Glutamatergic neuron (in vitro differentiated cells): ENCODE measurements at regions not wholly inside any gene's neighbourhood (a gene's known extent, or its start where the extent isn't known, plus 50 kb on each side); places are given as distances from the start of the nearest gene placed in this dataset.

Experiments
- DNase-seq: peaks from one replicate; pipeline ENCODE4 v3.0.0; 2022
- H3K27ac Mint-ChIP-seq: one replicate; pipeline ENCODE4 v1.8.0; 2020; ENCODE audit warnings: mild to moderate bottlenecking, mixed read lengths, inconsistent platforms; ENCODE audit not compliant: unreplicated experiment
- H3K27me3 Mint-ChIP-seq: one replicate; pipeline ENCODE4 v1.8.0; 2020; ENCODE audit warnings: mild to moderate bottlenecking, moderate library complexity, mixed read lengths, inconsistent platforms; ENCODE audit not compliant: unreplicated experiment
- H3K36me3 Mint-ChIP-seq: one replicate; pipeline ENCODE4 v1.8.0; 2020; ENCODE audit warnings: mild to moderate bottlenecking, mixed read lengths, inconsistent platforms; ENCODE audit not compliant: unreplicated experiment
- H3K4me1 Mint-ChIP-seq: one replicate; pipeline ENCODE4 v1.8.0; 2020; ENCODE audit warnings: mild to moderate bottlenecking, low read depth, mixed read lengths, inconsistent platforms; ENCODE audit not compliant: unreplicated experiment
- H3K4me3 Mint-ChIP-seq: one replicate; pipeline ENCODE4 v1.8.0; 2020; ENCODE audit warnings: mild to moderate bottlenecking, mixed read lengths, inconsistent platforms; ENCODE audit not compliant: unreplicated experiment
- H3K9me3 Mint-ChIP-seq: one replicate; pipeline ENCODE4 v1.8.0; 2020; ENCODE audit warnings: mild to moderate bottlenecking, moderate library complexity, mixed read lengths, inconsistent platforms; ENCODE audit not compliant: unreplicated experiment
- TF ChIP-seq, protein P1 (sequence below): fragments of 200-600 bp; sonication (generic); IDR thresholded peaks from one replicate; pipeline ENCODE4 v1.5.0; 2021; ENCODE audit not compliant: partially characterized antibody, unreplicated experiment

GRCh38 chr6:4509506-4509905, 266.7 kb upstream of the CDYL start:
- Mint-ChIP-seq H3K27me3 (peaks cover 4% of the 10 kb centered on the region), H3K4me3 (no peak overlapping the region), H3K9me3 (peaks cover 4% of the 10 kb centered on the region), H3K27ac (no peak overlapping the region), H3K36me3 (peaks cover 11% of the 10 kb centered on the region), H3K4me1 (no peaks in the 10 kb centered on the region)
- DNase-seq = no peak
- TF ChIP-seq, protein P1, sequence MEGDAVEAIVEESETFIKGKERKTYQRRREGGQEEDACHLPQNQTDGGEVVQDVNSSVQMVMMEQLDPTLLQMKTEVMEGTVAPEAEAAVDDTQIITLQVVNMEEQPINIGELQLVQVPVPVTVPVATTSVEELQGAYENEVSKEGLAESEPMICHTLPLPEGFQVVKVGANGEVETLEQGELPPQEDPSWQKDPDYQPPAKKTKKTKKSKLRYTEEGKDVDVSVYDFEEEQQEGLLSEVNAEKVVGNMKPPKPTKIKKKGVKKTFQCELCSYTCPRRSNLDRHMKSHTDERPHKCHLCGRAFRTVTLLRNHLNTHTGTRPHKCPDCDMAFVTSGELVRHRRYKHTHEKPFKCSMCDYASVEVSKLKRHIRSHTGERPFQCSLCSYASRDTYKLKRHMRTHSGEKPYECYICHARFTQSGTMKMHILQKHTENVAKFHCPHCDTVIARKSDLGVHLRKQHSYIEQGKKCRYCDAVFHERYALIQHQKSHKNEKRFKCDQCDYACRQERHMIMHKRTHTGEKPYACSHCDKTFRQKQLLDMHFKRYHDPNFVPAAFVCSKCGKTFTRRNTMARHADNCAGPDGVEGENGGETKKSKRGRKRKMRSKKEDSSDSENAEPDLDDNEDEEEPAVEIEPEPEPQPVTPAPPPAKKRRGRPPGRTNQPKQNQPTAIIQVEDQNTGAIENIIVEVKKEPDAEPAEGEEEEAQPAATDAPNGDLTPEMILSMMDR = no peak

- H3K4me3 Mint-ChIP-seq = no peak overlapping the region
- peaks cover 2% of the 10 kb centered on the region for H3K9me3 Mint-ChIP-seq
- H3K27me3 Mint-ChIP-seq = peaks cover 4% of the 10 kb centered on the region
- H3K36me3 Mint-ChIP-seq = peaks cover 6% of the 10 kb centered on the region
- H3K4me1 Mint-ChIP-seq = no peaks in the 10 kb centered on the region
- DNase-seq = no peak
- H3K27ac Mint-ChIP-seq = no peak overlapping the region
- TF ChIP-seq, protein P1 = no peak
These were observed 269.4 kb upstream of the CDYL start for GRCh38 chr6:4506792-4507191.

DNA sequence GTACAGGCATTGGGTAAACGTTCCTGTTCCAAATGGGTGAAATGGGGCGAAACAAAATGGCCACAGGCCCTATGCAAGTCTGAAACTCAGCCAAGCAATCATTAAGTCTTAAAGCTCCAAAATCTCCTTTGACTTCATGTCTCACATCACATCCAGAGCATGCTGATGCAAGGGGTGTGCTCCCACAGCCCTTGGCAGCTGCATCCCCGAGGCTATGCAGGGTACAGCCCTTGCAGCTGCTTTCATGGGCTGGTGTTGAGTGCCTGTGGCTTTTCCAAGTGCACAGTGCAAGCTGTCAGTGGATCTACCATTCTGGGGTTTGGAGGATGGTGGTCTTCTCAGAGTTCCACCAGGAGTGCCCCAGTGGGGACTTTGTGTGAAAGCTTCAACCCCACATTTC, 270.0 kb upstream of the CDYL start:
- H3K27me3 Mint-ChIP-seq = peaks cover 4% of the 10 kb centered on the region
- no peak overlapping the region for H3K4me3 Mint-ChIP-seq
- TF ChIP-seq, protein P1 = no peak
- DNase-seq = no peak
- peaks cover 6% of the 10 kb centered on the region for H3K36me3 Mint-ChIP-seq
- no peak overlapping the region for H3K27ac Mint-ChIP-seq
- H3K9me3 Mint-ChIP-seq = peaks cover 2% of the 10 kb centered on the region
- H3K4me1 Mint-ChIP-seq = no peaks in the 10 kb centered on the region

DNA sequence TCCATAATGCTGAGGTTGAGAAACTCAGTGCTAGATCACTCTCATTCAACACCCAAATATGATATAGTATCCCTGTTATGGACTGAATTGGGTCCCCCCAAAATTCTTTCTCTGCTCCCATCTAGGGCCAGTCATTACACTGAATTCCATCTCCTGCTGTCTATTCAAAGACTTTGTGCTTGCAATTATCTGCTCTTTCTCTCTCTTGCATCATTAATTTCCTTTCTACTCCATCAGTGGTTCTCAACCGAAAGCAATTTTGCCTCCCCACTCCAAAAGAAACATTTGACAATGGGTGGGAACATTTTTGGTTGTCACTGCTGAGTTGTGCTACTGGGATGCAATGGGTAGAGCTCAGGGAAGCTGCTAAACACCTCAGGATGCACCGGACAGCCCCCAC, 271.5 kb upstream of the CDYL start:
- TF ChIP-seq, protein P1 = no peak
- Mint-ChIP-seq H3K9me3 (peaks cover 2% of the 10 kb centered on the region), H3K27ac (no peak overlapping the region), H3K4me3 (no peak overlapping the region), H3K36me3 (peaks cover 6% of the 10 kb centered on the region), H3K4me1 (no peaks in the 10 kb centered on the region), H3K27me3 (peaks cover 2% of the 10 kb centered on the region)
- DNase-seq = no peak

DNA sequence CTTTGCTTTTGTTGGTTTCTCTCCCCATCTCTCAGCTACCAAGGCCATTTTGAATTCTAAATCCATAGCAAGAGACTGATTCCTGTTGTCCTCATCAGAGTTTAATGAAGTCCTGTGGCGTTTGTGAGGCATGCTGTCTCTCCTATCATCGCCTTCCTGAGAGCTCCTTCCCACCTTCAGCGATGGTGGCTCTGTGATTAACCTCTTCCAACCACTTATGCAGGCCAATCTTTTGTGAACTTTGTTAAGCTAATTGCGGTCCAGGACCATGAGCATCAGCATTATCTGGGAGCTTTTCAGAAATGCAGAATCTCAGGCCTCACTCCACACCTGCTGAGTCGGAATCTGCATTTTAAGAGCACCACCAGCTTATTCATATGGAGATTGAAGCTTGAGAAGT, 272.5 kb upstream of the CDYL start:
- H3K4me3 Mint-ChIP-seq = no peak overlapping the region
- DNase-seq = no peak
- peaks cover 6% of the 10 kb centered on the region for H3K36me3 Mint-ChIP-seq
- no peaks in the 10 kb centered on the region for H3K4me1 Mint-ChIP-seq
- H3K27me3 Mint-ChIP-seq = peaks cover 2% of the 10 kb centered on the region
- peaks cover 2% of the 10 kb centered on the region for H3K9me3 Mint-ChIP-seq
- TF ChIP-seq, protein P1 = no peak
- no peak overlapping the region for H3K27ac Mint-ChIP-seq
